Ovary (tissue), 7 donors: ENCODE measurements at regions not wholly inside any gene's neighbourhood (a gene's known extent, or its start where the extent isn't known, plus 50 kb on each side); places are given as distances from the start of the nearest gene placed in this dataset.

Experiments
- DNase-seq, 5 donors: peaks; one replicate each; pipeline ENCODE4 v3.0.0-alpha.2; 2019 to 2020
- H3K27ac ChIP-seq, 2 donors: fragments of 200-600 bp; one replicate each; pipeline versions ENCODE4 v1.5.1 to v1.8.0; 2019 to 2022
- H3K27me3 ChIP-seq: fragments of 200-600 bp; one replicate; pipeline ENCODE4 v1.8.0; 2022
- H3K36me3 ChIP-seq: fragments of 200-600 bp; sonication (generic); one replicate; pipeline ENCODE4 v1.5.1; 2019
- H3K4me1 ChIP-seq: one replicate; pipeline ENCODE4 v1.8.1; 2013; ENCODE audit warnings: mild to moderate bottlenecking, moderate library complexity; ENCODE audit not compliant: insufficient read depth
- H3K4me3 ChIP-seq: fragments of 200-600 bp; sonication (generic); one replicate; pipeline ENCODE4 v1.5.1; 2017
- H3K9me3 ChIP-seq, 2 donors: fragments of 200-600 bp in 1 of 2; sonication (generic) in 1 of 2; one replicate each; pipeline versions ENCODE4 v1.5.1 to v1.8.1; 2013 to 2019; ENCODE audit warnings: mild to moderate bottlenecking in 1 of 2, moderate library complexity in 1 of 2
- CTCF ChIP-seq, 3 donors: fragments of 450-650 bp in 2 of 3; fragments of 200-600 bp in 1 of 3; IDR thresholded peaks; one replicate each; pipeline versions ENCODE4 v1.5.1 to v1.8.0; 2016 to 2022; ENCODE audit warnings: antibody characterized with exemption in 3 of 3, mild to moderate bottlenecking in 1 of 3
- EP300 ChIP-seq: sonication (generic); formaldehyde crosslinking; IDR thresholded peaks from one replicate; pipeline ENCODE4 v1.6.1; 2017; ENCODE audit warnings: antibody characterized with exemption
- POLR2A ChIP-seq: fragments of 450-650 bp; IDR thresholded peaks from one replicate; pipeline ENCODE4 v1.6.1; 2017; ENCODE audit warnings: antibody characterized with exemption, mild to moderate bottlenecking, moderate library complexity
- WGBS, 3 donors: extraction: QIAGEN DNeasy Blood & Tissue Kit in 1 of 3; methylation state at CpG; one replicate each; pipeline versions ENCODE4 v1.1.5 to v1.1.7; 2013 to 2017; 5-methylcytosine and 5-hydroxymethylcytosine counted together
- intact Hi-C, 4 donors: fragments of 100-400 bp; cut with DNase I; formaldehyde crosslinking; loops; one replicate each; pipeline versions ENCODE4 v1.11.0 to v1.15.1; 2022 to 2023
- donor health status: DM: no; HTN: no; CAD: no; lungs with moderate emphysema.
- donor health status: DM: no; HTN: no; CAD: no.
- donor health status: Bipolar disorder and iron deficiency.
- donor health status: DM: no; HTN: no; CAD: no.
- donor health status: DM: yes; HTN: yes; CAD: no.

DNA sequence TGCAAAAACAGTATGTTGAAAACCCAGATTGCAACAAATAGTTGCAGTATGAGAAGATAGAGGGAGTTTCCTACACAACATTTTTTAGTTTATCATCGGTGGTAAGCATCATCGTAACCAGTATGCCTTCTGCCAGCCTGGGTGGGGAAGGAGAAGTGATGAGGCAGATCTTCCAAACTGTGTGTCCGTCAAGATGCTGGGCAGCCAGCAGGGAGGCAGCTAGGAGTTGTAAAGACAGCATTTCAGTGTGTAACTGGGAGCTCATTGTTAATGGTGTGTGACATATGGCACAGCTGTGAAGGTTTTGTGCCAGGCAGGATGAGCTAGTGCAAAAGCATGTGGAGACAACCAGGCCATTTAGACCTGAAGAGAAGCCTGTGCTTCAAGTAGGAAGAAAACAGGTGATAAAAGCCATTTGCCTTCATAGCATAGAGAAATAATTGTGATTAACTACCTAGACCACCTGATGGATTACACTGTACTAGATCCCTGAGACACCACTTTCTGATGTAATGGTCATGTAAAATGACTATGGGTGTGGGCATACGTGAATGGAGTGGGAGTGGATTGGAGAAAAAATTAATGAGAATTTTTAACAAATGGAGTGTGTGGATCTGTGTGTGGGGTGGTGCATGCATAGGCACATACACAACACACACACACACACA lies 347.0 kb upstream of the ADAMTSL1 start:
- Histone ChIP-seq H3K27ac (no peak overlapping the region), H3K27me3 (no peaks in the 10 kb centered on the region), H3K9me3 (no peaks in the 10 kb centered on the region), H3K4me1 (peaks cover 13% of the 10 kb centered on the region), H3K36me3 (no peaks in the 10 kb centered on the region), H3K4me3 (no peak overlapping the region)
- no peak for DNase-seq
- intact Hi-C loops = no loop called here
- 39 to 41% (median 40%) methylated on average over 4 of the region's 4 CpGs for WGBS, 3 donors
- no peak for TF ChIP-seq EP300
- TF ChIP-seq POLR2A = no peak
- no peak for TF ChIP-seq CTCF (IDR thresholded peaks at IDR 0.05)

DNA sequence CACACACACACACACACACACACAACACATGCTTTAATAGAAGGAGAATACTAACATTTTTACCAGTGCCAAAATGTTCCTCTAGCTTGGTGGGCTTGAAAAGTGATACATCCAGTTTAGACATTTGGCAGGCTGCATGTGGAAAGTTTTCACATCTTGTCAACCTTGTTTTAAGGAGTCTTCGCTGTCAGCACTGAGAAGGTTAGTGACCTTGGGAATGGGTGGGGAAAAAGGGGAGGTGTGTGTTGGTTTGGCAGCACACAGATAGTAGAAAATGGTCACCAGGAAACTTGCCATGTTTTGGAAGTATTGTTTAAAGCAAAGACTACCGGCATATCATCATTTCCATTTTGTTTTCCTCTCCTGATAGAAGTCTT lies 346.5 kb upstream of the ADAMTSL1 start:
- H3K27ac ChIP-seq = no peak overlapping the region
- WGBS, 3 donors = 3 to 8% (median 4%) methylated on average over 2 of the region's 2 CpGs
- H3K36me3 ChIP-seq = no peaks in the 10 kb centered on the region
- H3K4me3 ChIP-seq = no peak overlapping the region
- peaks cover 13% of the 10 kb centered on the region for H3K4me1 ChIP-seq
- DNase-seq = no peak
- H3K27me3 ChIP-seq = no peaks in the 10 kb centered on the region
- no peaks in the 10 kb centered on the region for H3K9me3 ChIP-seq
- TF ChIP-seq EP300 (no peak), POLR2A (no peak), CTCF (IDR thresholded peaks at IDR 0.05) (no peak)
- intact Hi-C loops = no loop called here

- TF ChIP-seq CTCF (IDR thresholded peaks at IDR 0.05) = no peak
- no peak for TF ChIP-seq POLR2A
- no peak for TF ChIP-seq EP300
- 79 to 89% (median 80%) methylated on average over 5 of the region's 5 CpGs for WGBS, 3 donors
- peak overlapping the region in 1 of 2 donors; percentile 23 for H3K27ac ChIP-seq
Observed at GRCh38 chr9:18129809-18130334, 344.1 kb upstream of the ADAMTSL1 start.

GRCh38 chr9:18136354-18136994 lies 337.5 kb upstream of the ADAMTSL1 start:
- no peaks in the 10 kb centered on the region for H3K4me1 ChIP-seq
- WGBS, 3 donors = 77 to 88% (median 83%) methylated on average over 3 of the region's 3 CpGs
- no peak for DNase-seq
- H3K4me3 ChIP-seq = no peak overlapping the region
- H3K27ac ChIP-seq = no peak overlapping the region
- intact Hi-C loops = no loop called here
- no peak for TF ChIP-seq EP300
- no peak for TF ChIP-seq POLR2A
- TF ChIP-seq CTCF (IDR thresholded peaks at IDR 0.05) = no peak
- no peaks in the 10 kb centered on the region for H3K9me3 ChIP-seq
- no peaks in the 10 kb centered on the region for H3K36me3 ChIP-seq
- H3K27me3 ChIP-seq = no peaks in the 10 kb centered on the region

More at GRCh38 chr9:18129809-18130334, 344.1 kb upstream of the ADAMTSL1 start:
- H3K4me3 ChIP-seq = no peak overlapping the region
- intact Hi-C loops = no loop called here
- H3K4me1 ChIP-seq = peaks cover 13% of the 10 kb centered on the region
- H3K36me3 ChIP-seq = no peaks in the 10 kb centered on the region
- no peaks in the 10 kb centered on the region for H3K27me3 ChIP-seq
- H3K9me3 ChIP-seq = no peaks in the 10 kb centered on the region
- peak in 1 of 5 donors; percentile 34 for DNase-seq
